DMS 273 (cell line): ENCODE measurements at regions not wholly inside any gene's neighbourhood (a gene's known extent, or its start where the extent isn't known, plus 50 kb on each side); places are given as distances from the start of the nearest gene placed in this dataset.
"Not testable (repeated sequence)": the region's sequence is repeated elsewhere in the genome, so short reads cannot be mapped to it uniquely, and the experiment has no call there.

Experiments
- DNase-seq: peaks from one replicate; lab custom pipeline; 2025; ENCODE audit not compliant: unreplicated experiment; lab: John Stamatoyannopoulos, UW

DNA sequence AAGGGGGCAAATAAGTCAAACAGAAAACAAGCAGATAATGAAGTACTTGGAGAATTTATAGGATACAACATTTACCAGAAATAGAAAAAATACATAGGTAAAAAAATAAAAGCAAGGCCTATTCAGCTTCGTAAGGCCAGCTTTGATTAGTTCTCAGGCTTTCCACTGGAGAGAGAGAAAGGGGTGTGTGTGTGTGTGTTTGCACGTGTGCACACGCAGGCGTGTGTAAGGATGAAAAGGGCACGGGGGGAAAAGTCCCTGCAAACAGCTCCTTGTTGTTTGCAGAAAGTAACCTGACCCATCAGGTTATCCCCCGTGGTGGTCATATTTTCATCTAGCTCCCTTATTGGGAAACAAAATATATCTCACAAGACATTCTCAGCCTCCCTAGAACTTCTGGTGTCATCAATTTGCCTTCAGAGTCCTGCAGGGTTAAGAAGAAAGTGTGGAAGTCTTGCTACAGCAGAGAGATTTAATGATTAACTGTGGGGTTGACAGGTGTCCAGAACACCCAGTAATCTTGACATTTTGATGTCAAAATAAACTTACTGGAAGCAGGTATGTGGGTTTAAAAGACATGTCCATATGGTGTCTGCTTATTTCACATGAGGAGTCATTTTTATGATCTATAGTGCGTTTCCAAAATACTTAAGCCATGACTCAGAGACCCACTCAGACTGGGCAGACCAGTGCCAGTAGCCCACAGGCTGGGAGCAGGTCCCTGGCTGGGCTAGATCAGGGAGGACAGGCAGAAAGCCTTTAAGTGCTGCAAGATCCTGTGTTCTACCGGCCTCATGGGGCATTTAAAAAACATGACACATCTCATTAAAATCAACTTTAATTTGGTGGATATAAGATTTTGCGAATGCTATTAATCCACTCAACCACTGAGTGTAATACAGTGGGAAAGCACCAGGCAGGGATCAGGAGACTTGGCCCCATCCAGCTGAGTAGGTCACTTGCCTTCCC lies 487.6 kb upstream of the CAMK1G start:
- peak; percentile 34 for DNase-seq

DNA sequence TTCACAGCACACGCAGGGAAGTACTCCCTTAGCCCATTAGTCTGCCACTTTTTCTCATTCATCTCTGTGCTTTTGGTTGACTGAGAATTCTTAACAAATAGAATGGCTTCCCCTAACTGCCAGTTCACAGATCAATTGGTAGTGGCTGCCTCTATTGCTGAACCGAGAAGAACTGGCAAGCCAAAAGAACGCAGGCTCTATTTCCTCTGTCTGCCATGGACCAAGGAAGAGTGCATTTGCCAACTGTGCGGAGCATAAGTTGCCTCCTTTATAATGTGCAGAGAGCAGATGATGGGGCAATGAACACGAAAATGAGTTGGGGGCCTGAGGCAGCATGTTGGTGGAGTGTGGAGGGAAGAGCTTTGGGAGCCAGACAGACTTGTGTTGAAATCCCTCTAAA lies 483.1 kb upstream of the CAMK1G start:
- no peak for DNase-seq

DNA sequence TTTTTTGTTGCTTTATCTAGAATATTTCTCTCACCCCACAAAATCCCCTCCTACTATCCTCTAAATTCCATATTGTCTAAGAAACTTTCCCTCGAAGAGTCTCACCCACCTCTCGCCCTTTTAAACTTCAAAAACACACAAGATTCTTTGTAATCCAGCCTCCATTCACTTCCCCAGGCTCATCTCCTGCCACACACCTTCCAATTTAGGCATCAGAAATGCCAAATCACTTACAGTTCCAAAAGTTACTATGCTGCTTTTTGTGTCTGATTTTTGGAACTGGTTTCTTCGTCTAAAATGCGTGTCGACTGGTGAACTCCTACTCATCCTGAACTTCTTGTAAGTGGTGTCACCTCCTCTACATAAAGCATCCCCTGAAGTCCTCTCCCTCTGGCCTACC lies 482.4 kb upstream of the CAMK1G start:
- DNase-seq: no peak

DNA sequence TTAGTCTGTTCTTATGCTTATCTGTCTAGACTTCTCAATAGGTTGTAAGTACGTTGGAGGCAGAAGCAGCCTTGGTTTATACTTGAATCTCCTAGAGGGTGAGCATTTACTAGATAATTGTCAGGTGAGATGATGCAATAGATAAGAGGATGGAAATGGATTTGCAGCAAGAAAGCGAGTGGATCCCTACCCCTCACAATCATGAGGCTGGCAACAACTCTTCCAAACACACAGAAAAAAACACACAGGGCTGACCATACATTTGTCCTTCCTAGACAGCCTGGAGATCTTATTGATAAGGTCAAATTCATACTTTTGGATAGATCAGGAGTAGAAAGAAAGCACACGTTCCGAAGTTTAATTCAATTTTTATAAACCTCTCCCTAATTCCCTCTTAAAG lies 481.4 kb upstream of the CAMK1G start:
- DNase-seq: no peak

DNA sequence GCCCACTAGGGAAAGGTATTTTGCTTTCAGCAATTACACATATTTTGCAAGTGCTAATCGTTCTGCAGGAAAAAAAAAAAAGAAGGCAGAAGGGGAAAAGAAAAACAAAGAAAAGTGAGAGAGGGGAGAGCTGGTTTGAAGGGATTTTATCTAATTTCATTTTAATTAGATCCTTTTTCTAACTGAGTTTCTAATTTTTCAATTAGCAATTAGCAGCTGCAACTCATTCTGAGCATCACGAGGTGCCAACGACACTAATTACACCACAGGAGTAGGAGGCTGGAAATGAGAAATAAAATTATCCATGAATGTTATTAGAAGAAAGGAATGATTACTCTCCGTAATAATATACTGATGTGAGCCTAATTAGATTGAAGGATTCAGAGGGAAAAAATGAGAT lies 481.0 kb upstream of the CAMK1G start:
- DNase-seq: no peak

DNA sequence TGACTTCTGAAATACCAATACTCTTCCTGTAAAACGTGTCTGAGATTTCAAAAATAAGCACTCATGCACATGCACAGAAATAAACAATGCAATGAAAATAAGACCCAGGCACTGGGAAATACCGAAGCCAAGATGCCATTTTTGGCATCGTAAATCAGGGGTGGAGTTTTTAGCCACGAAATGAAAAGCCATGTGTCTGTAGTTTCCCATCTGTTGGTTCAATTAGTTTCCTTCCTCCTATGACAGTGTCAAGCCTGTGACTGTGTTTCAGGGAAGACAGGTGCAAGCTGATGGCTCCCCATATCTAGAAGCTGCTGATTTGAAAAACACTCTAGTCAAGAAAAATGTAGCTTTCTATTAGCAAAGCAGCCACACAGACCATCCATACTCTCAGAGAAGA lies 480.4 kb upstream of the CAMK1G start:
- DNase-seq: peak; percentile 59

DNA sequence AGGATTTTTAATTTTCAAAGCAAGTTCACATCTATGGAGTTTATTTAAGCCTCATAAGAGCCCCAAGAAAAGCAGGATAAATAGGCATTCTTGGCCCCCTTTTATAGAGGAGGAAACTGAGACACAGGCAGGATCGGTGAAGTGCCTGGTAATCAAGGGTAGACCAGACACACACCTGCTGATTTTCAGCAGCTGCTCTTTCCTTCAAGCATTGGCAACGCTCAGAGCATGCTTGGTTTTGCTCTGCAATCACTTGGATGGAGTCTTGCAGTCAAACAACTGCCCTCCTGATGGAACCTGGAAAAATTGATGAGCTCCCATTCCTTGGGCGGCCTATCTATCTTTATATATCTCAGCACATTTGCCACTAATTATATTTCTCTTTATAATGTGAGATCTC lies 478.9 kb upstream of the CAMK1G start:
- DNase-seq: peak; percentile 3

DNA sequence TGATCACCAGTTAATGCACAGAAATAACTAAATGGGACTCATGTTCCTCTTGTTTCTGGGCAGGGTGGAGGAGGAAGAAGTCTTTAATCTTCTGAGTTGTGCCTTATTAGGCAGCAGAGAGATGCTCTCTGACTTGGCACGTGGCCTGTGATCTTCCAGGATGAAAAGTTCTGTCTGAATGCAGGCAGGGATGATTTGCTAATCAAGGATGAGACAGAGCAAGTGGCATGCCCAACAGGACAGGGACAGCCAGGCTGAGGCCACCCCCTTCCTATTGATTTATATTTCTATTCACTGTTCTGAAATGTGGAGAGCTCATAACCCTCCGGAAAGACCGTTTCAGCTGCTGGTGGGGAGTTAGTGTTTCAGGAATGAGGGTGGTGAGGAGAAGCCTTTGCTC lies 477.8 kb upstream of the CAMK1G start:
- no peak for DNase-seq

DNA sequence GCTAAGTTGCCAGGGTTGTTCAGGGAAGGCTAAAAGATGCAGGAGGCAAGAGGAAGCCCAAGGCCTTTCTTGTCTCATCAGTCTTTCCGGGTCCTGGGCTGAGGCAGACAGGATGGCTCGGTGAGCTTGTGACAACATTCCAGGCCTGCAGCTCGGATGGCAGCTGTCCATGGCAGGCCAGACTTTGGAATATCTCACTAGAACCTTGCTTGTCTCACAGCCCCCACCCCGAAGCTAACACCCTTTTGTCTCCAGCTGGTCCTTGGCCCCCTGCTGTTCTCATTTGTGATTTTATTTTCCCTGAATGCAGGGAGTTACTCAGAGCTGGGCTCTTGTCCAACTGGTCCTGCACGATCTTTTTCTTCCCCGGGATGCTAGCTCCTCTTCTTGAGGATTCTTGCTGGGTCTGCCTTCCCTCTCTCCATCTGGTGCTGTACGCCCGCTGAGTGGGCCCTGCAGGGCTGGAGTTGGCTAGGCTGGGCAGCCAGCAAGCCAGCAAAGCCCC lies 477.2 kb upstream of the CAMK1G start:
- peak; percentile 92 for DNase-seq

DNA sequence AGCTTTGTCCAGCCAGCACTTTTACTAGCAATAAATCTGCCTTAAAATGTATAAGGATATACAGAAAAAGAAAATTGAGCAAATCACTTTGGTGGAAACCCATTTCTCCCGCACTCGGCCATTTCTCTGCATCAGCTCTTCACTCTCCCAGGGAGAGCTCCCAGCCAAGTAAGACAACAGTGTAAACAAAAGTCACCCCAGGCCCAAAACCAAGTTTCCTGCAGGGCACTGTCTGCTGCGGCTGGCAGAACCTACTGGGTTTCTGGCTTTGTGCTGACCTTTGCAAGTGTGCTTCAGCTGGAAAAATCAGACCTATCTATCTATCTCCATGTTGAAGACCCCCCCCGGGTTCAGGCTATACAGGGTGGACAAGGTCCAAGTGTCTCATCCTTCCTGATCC lies 476.7 kb upstream of the CAMK1G start:
- DNase-seq: no peak

DNA sequence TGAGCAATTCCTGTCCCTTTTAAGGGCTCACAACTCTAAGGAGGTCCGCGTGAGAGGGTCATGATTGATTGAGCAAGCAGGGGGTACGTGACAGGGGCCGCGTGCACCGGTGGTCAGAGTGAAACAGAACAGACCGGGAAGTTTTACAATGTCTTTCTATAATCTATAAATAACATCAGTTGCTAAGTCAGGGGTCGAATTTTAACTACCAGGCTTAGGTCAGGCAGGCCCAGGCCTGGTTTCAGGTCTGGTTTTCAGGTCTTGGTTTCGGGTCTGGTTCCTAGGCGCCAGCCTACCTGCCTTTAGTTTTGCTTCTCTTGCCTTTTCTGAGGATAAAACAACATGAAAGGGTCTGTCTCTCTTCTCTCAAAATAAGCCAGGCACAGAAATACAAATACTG lies 476.0 kb upstream of the CAMK1G start:
- DNase-seq: no peak

DNA sequence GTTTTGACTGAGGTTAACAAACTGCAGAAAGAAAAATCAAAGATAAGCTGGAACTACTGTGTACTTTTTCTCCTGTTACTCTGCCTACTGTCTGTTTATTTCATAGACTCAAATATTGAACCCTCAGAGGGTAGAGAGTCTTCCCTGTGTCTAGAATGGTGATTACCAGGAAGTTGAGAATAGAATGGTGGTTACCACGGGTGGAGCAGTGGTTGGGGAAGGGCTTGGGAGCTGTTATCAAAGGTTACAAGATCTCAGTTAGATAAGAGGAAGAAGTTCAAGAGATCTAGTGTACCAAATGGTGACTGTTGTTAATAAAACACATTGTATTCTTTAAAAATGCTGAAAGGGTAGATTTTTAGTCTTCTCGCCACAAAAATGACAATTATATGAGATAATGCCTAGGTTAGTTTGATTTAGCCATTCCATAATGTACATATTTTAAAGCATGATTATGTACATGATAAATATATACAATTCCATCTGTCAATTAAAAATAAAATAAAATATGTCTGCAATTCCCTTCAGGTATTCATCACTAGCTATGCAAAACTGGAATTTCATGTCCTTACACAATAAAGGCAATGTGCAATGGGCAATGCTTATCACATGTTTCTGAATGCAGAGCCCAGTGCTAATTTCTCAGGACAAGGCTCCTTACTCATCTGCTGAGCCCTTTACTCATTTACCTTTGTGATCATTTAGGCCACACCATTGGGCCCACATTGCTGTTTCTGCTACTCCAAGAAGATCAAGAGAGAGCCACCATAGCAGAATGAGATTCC lies 474.3 kb upstream of the CAMK1G start:
- no peak for DNase-seq

DNA sequence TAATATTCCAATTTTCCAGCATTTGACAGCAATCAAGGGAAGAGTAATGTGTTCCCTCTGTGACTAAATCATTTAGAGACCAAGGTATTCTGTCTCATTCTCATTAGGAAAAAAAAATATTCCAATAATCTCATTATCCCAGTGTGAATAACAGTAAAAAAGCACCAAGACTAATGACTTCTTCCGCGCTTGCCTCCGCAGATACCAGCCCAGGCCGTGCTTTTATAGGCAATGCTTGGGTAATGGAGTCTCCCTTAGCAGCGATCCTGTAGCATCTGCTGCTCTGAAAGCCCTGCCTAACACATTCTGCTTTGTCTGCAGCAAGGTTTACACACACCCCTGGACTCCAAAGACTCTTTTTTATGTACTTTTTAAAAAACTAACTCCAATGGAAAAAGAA lies 470.0 kb upstream of the CAMK1G start:
- no peak for DNase-seq

DNA sequence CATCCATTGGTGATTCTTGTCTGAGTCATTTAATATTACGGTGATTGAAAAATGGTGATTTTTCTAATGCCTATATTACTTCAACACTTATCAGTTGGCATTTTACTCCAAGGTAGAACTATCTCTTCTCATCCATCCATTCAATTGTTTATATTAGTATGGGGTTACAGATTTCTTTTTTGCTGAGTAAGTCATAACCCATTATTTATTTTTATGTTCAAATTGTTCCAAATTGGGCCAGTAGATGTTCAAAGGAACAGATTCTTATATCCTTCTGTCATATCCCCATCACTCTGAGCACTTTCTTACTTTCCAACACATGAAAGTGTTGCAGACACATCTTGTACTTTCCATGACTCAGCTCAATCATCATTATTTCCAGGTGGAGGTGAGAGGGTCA lies 466.8 kb upstream of the CAMK1G start:
- no peak for DNase-seq

DNA sequence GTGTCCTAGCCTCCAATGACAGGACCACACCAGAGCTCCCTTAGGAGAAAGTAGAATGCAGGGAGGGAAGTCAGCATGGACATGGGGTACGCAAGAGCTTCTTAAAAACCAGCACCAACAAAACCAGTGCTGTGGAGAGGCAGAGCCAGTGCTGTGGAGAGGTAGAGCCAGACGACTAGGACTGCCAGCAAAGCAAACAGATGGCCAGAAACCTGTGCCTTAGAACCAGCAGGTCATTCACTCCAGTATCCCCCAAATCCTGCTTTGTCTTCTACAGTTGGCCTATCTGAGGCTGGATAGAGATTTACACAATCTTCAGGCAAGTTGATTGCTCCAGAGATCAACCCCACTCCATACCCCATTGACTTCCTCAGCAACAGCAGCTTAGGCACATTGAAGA lies 459.9 kb upstream of the CAMK1G start:
- DNase-seq: peak; percentile 13

DNA sequence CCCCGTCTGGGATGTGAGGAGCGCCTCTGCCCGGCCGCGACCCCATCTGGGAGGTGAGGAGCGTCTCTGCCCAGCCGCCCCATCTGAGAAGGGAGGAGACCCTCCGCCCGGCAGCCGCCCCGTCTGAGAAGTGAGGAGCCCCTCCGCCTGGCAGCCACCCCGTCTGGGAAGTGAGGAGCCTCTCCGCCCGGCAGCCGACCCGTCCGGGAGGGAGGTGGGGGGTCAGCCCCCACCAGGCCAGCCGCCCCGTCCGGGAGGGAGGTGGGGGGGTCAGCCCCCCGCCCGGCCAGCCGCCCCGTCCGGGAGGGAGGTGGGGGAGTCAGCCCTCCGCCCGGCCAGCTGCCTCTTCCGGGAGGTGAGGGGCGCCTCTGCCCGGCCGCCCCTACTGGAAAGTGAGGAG lies 454.4 kb upstream of the CAMK1G start:
- DNase-seq: not testable (repeated sequence)

DNA sequence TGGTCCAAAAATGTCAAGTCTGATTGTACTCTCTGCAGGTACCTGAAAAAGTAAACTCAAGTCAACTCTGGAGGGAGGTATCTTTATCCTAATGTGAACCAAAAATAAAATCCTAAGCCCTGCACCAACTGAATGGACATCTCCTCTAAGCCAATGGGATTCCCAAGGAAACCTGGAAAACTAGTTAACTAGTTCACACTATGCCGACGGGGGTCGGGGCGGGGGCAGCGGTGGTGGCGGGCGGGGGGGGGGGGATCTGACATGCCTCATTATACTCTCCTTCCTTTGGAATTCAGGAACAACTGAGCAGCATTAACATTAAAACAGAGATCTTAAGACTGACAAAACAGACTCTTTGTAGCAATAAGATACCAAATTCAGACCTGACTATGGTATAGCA lies 452.6 kb upstream of the CAMK1G start:
- DNase-seq: no peak

DNA sequence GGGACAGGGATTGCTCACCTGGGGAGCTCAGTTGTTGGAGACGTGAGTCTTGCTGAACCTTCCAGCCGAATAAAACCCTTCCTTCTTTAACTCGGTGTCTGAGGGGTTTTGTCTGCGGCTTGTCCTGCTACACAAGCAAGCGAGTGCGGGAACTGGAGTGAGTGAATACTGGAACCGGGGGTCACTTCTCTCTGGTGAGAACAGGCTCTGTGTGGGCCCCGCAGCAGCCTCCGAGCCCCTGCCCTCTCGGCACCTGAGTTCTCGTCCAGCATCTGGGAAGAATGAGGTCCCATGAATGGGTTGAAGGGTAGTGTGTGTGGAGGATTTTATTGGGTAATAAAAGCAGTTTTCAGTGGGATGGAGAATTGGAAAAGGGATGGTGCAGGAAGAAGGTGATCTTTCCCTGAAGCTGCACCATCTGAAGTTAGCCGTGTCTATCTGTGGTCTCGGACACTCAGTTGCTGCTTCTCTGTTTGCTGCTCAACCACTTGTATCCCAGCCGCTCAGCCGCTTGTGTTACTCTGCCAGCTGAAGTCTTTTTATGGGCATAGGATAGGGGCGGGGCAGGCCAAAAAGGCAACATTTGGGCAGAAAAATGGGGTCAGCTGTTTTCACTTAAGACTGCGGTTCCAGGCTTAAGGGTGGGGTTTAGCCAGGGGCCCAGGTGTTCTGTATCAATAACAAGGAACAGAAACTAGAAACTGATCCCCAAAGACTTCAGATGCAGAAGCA lies 450.6 kb upstream of the CAMK1G start:
- no peak for DNase-seq

DNA sequence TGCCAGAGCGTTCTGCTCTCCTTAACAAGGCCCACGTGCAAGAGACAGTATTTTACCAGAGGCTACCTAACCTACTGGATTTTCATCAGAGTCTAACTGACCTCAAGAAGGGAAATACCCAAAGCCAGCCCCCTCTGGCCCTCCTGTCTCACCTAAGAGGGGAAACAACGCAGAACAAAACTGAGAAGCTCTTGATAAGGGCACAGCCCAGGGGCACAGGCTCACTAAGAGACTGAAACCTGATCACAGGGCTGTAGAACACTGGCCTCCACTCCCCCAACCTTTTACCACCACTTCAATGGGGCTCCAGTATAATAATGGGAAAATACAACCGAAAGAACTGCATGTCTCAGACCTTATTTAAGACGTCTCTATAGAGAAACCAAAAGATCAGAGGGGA lies 449.5 kb upstream of the CAMK1G start:
- no peak for DNase-seq

DNA sequence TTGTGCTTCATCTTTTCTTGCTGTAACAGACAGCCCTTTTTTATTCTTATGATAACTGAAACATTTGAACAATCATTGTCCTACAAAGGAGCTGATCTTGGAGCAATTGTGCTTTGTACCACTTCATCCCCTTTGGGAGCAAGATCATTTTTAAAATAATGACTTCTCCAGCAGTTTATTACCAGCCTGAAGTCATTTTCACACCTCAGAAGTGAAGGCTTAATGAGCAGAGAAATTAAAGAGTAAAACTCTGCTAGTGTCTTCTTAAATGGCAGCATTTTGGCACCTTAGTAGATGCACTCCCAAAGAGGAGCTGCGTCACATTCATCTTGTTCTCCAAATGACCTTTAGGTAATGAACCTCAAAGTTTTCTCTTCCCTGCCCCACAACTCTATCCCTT lies 439.6 kb upstream of the CAMK1G start:
- no peak for DNase-seq

DNA sequence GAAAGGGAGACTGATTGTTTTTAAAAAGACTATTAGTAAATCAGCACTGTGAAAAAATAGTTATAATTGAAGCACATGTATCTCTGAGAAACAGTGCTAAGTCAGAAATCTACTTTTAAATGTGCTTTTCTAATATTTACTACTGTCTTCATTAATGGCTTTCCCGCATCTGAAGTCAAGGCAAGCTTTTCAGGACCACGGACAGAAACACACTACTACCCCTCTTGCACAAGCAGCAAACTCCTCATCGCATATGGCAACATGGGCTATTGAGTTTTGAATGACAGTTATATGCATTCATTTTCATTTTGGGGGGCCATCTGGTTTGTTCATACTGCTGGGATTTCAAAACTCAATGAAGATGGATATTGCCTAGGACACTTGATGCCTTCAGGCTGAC lies 433.4 kb upstream of the CAMK1G start:
- DNase-seq: peak; percentile 71
